ENCODE measurements at regions not wholly inside any gene's neighbourhood (a gene's known extent, or its start where the extent isn't known, plus 50 kb on each side); places are given as distances from the start of the nearest gene placed in this dataset.

DNA sequence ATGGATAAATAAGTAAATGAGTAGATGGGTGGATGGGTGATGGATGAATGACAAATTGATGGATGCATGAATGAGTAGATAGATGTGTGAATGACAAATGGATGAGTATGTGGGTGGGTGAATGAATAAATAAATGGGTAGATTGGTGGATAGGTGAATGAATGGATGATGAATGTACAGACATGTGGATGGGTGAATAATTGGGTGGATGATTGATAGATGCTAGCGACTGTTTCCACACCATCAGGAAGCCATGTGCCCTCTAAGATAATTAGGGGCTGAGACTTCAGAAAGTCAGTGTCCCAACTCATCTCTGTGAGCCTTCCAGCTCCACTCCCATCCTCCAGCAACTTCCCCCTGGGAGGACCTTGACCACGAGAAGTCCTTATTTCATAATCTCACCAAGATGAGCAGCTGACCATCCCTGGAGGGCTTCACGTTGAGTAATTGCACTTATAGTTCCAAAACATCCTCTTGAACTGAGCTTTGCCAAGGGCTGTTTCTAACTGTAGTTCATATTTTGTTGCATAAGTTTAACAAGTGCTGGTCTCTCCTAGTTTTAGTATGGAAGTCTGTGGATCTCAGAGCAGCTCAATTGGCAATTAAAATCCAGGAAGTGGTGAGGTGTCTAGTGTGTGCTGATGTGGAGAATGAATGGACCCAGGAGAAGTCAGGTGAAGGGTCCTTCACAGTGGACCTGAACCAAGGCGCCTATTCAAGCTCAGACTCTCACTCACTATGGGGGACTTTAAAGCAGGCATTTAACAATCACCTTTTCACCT is 295.7 kb downstream of the ADGRD1 start:
- TF ChIP-seq CTCF (conservative IDR thresholded peaks at IDR 0.05; ENCODE audit: low read depth, low read length) (no peak), POLR2A (IDR thresholded peaks at IDR 0.05; ENCODE audit: low read depth, low read length) (no peak), BHLHE40 (IDR thresholded peaks at IDR 0.05; ENCODE audit: low read depth, low read length) (no peak), CHD1 (IDR thresholded peaks at IDR 0.05; ENCODE audit: low read depth, low read length) (no peak), SMC3 (IDR thresholded peaks at IDR 0.05; ENCODE audit: low read depth, low read length) (no peak), RAD21 (IDR thresholded peaks at IDR 0.05; ENCODE audit: low read length) (no peak), MAZ (IDR thresholded peaks at IDR 0.05; ENCODE audit: borderline replicate concordance, low read depth, low read length) (no peak), FOS (IDR thresholded peaks at IDR 0.05; ENCODE audit: low read depth, low read length) (no peak), MXI1 (IDR thresholded peaks at IDR 0.05; ENCODE audit: borderline replicate concordance, low read depth, low read length) (no peak), MAFK (IDR thresholded peaks at IDR 0.05; ENCODE audit: low read depth, low read length) (no peak), RFX5 (IDR thresholded peaks at IDR 0.05; ENCODE audit: low read depth, low read length) (no peak), RCOR1 (IDR thresholded peaks at IDR 0.05; ENCODE audit: insufficient replicate concordance, low read length) (no peak), ELK1 (IDR thresholded peaks at IDR 0.05; ENCODE audit: borderline replicate concordance, low read depth, low read length) (no peak)
- TF ChIP-seq, protein P1, sequence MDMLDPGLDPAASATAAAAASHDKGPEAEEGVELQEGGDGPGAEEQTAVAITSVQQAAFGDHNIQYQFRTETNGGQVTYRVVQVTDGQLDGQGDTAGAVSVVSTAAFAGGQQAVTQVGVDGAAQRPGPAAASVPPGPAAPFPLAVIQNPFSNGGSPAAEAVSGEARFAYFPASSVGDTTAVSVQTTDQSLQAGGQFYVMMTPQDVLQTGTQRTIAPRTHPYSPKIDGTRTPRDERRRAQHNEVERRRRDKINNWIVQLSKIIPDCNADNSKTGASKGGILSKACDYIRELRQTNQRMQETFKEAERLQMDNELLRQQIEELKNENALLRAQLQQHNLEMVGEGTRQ (IDR thresholded peaks at IDR 0.05; ENCODE audit: low read depth, low read length), result no peak

Data from IMR-90 (cell line).